ENCODE measurements at regions not wholly inside any gene's neighbourhood (a gene's known extent, or its start where the extent isn't known, plus 50 kb on each side); places are given as distances from the start of the nearest gene placed in this dataset.

DNA sequence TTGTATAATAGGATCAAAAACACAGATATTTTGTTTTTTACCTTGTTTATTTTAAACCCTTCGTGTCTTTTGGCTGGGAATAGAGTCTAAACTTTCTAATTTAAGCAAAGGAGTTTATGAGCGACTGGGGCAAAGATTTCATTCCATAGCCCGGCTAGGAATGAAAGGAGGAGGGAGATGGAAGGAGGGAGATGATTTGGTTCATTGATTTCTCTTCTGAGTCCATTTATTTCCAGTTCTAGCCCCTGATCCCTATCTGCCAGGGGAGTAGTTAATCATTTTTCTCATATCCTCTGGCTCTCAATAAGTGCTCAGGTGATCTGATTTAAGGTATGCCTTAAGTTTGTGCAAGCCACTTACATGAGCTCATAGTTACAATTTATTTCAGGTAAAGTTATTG, 120.0 kb downstream of the SPRY1 start:
- TF ChIP-seq, protein P1, sequence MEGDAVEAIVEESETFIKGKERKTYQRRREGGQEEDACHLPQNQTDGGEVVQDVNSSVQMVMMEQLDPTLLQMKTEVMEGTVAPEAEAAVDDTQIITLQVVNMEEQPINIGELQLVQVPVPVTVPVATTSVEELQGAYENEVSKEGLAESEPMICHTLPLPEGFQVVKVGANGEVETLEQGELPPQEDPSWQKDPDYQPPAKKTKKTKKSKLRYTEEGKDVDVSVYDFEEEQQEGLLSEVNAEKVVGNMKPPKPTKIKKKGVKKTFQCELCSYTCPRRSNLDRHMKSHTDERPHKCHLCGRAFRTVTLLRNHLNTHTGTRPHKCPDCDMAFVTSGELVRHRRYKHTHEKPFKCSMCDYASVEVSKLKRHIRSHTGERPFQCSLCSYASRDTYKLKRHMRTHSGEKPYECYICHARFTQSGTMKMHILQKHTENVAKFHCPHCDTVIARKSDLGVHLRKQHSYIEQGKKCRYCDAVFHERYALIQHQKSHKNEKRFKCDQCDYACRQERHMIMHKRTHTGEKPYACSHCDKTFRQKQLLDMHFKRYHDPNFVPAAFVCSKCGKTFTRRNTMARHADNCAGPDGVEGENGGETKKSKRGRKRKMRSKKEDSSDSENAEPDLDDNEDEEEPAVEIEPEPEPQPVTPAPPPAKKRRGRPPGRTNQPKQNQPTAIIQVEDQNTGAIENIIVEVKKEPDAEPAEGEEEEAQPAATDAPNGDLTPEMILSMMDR (IDR thresholded peaks at IDR 0.05; ENCODE audit: partially characterized antibody, unreplicated experiment): no peak
- H3K27ac Mint-ChIP-seq (ENCODE audit: unreplicated experiment): no peak overlapping the region
- H3K36me3 Mint-ChIP-seq (ENCODE audit: unreplicated experiment): no peaks in the 10 kb centered on the region
- no peaks in the 10 kb centered on the region for H3K27me3 Mint-ChIP-seq (ENCODE audit: unreplicated experiment)
- no peak overlapping the region for H3K4me3 Mint-ChIP-seq (ENCODE audit: unreplicated experiment)
- H3K9me3 Mint-ChIP-seq (ENCODE audit: unreplicated experiment): peaks cover 3% of the 10 kb centered on the region
- peaks cover 6% of the 10 kb centered on the region for H3K4me1 Mint-ChIP-seq (ENCODE audit: low read depth, unreplicated experiment)
- no peak for DNase-seq

GRCh38 chr4:123517176-123517575, 120.6 kb downstream of the SPRY1 start:
- TF ChIP-seq, protein P1 (IDR thresholded peaks at IDR 0.05; ENCODE audit: partially characterized antibody, unreplicated experiment): no peak
- no peak overlapping the region for H3K4me3 Mint-ChIP-seq (ENCODE audit: unreplicated experiment)
- H3K9me3 Mint-ChIP-seq (ENCODE audit: unreplicated experiment): peaks cover 3% of the 10 kb centered on the region
- H3K27me3 Mint-ChIP-seq (ENCODE audit: unreplicated experiment): no peaks in the 10 kb centered on the region
- no peak overlapping the region for H3K27ac Mint-ChIP-seq (ENCODE audit: unreplicated experiment)
- H3K36me3 Mint-ChIP-seq (ENCODE audit: unreplicated experiment): no peaks in the 10 kb centered on the region
- peaks cover 6% of the 10 kb centered on the region for H3K4me1 Mint-ChIP-seq (ENCODE audit: low read depth, unreplicated experiment)
- DNase-seq: no peak

DNA sequence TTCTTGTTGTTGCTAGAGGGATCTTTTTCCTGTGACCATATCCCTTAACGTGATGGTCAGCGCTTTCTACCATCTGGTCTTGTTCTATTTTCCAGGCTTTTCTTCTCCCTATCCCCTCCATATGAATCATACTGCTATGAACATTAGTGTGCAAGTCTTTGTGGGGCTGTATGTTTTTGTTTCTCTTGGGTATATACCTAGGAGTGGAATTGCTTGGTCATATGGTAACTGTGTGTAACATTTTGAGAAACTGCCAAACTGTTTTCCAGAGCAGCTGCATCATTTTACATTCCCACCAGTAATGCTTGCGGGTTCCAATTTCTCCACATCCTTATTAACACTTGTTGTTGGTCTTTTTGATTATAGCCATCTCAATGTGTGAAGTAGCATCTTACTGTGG, 121.4 kb downstream of the SPRY1 start:
- Mint-ChIP-seq H3K36me3 (ENCODE audit: unreplicated experiment) (no peaks in the 10 kb centered on the region), H3K4me1 (ENCODE audit: low read depth, unreplicated experiment) (peaks cover 6% of the 10 kb centered on the region), H3K27ac (ENCODE audit: unreplicated experiment) (no peak overlapping the region), H3K4me3 (ENCODE audit: unreplicated experiment) (no peak overlapping the region), H3K27me3 (ENCODE audit: unreplicated experiment) (no peaks in the 10 kb centered on the region), H3K9me3 (ENCODE audit: unreplicated experiment) (peaks cover 2% of the 10 kb centered on the region)
- no peak for DNase-seq
- TF ChIP-seq, protein P1 (IDR thresholded peaks at IDR 0.05; ENCODE audit: partially characterized antibody, unreplicated experiment): no peak

- H3K27ac Mint-ChIP-seq (ENCODE audit: unreplicated experiment): no peak overlapping the region
- no peaks in the 10 kb centered on the region for H3K36me3 Mint-ChIP-seq (ENCODE audit: unreplicated experiment)
- TF ChIP-seq, protein P1 (IDR thresholded peaks at IDR 0.05; ENCODE audit: partially characterized antibody, unreplicated experiment): no peak
- no peaks in the 10 kb centered on the region for H3K27me3 Mint-ChIP-seq (ENCODE audit: unreplicated experiment)
- no peak for DNase-seq
- peaks cover 6% of the 10 kb centered on the region for H3K4me1 Mint-ChIP-seq (ENCODE audit: low read depth, unreplicated experiment)
- no peaks in the 10 kb centered on the region for H3K9me3 Mint-ChIP-seq (ENCODE audit: unreplicated experiment)
- H3K4me3 Mint-ChIP-seq (ENCODE audit: unreplicated experiment): no peak overlapping the region
These were observed 123.7 kb downstream of the SPRY1 start for GRCh38 chr4:123520325-123520724.

- H3K27me3 Mint-ChIP-seq (ENCODE audit: unreplicated experiment): no peaks in the 10 kb centered on the region
- H3K9me3 Mint-ChIP-seq (ENCODE audit: unreplicated experiment): no peaks in the 10 kb centered on the region
- no peaks in the 10 kb centered on the region for H3K4me1 Mint-ChIP-seq (ENCODE audit: low read depth, unreplicated experiment)
- no peak for DNase-seq
- TF ChIP-seq, protein P1 (IDR thresholded peaks at IDR 0.05; ENCODE audit: partially characterized antibody, unreplicated experiment): no peak
- H3K36me3 Mint-ChIP-seq (ENCODE audit: unreplicated experiment): no peaks in the 10 kb centered on the region
- no peak overlapping the region for H3K27ac Mint-ChIP-seq (ENCODE audit: unreplicated experiment)
- H3K4me3 Mint-ChIP-seq (ENCODE audit: unreplicated experiment): no peak overlapping the region
These were observed 125.5 kb downstream of the SPRY1 start for GRCh38 chr4:123522081-123522480.

Data from glutamatergic neuron (in vitro differentiated cells).